Gastrocnemius medialis (tissue), 4 donors: ENCODE measurements at regions not wholly inside any gene's neighbourhood (a gene's known extent, or its start where the extent isn't known, plus 50 kb on each side); places are given as distances from the start of the nearest gene placed in this dataset.

Source experiments
- ATAC-seq, 2 donors: fragments of 150-250 bp; one replicate each; pipeline ENCODE4 v1.9.1; 2016
- DNase-seq, 2 donors: peaks; one replicate each; pipeline ENCODE4 v3.0.0-alpha.2; 2019
- H3K27ac ChIP-seq, 4 donors: fragments of 200-600 bp; sonication (generic); 1 replicate in 1 of 4; 2 replicates in 3 of 4; pipeline ENCODE4 v1.5.1; 2016 to 2018; ENCODE audit warnings: mild to moderate bottlenecking in 2 of 4, moderate library complexity in 1 of 4
- H3K27me3 ChIP-seq, 3 donors: fragments of 200-600 bp; sonication (generic) in 2 of 3; 1 replicate in 1 of 3; 2 replicates in 2 of 3; pipeline versions ENCODE4 v1.5.1 to v1.6.0; 2016 to 2019; ENCODE audit warnings: mild to moderate bottlenecking in 1 of 3, moderate library complexity in 1 of 3
- H3K36me3 ChIP-seq, 2 donors: fragments of 200-600 bp; sonication (generic) in 1 of 2; one replicate each; pipeline ENCODE4 v1.5.1; 2017 to 2018
- H3K4me1 ChIP-seq, 2 donors: fragments of 200-600 bp; sonication (generic) in 1 of 2; one replicate each; pipeline ENCODE4 v1.5.1; 2016 to 2017; ENCODE audit warnings: mild to moderate bottlenecking in 2 of 2
- H3K4me3 ChIP-seq, 4 donors: fragments of 200-600 bp; sonication (generic) in 3 of 4; 1 replicate in 1 of 4; 2 replicates in 3 of 4; pipeline ENCODE4 v1.5.1; 2016 to 2019; ENCODE audit warnings: mild to moderate bottlenecking in 2 of 4
- H3K9me3 ChIP-seq, 3 donors: fragments of 200-600 bp; sonication (generic) in 2 of 3; 1 replicate in 1 of 3; 2 replicates in 2 of 3; pipeline ENCODE4 v1.5.1; 2016 to 2019
- CTCF ChIP-seq, 5 experiments: fragments of 450-650 bp in 3 of 5; fragments of 200-600 bp in 2 of 5; sonication (generic) in 2 of 5; IDR thresholded peaks in 4 of 5; conservative IDR thresholded peaks in 1 of 5; 1 replicate in 4 of 5; 2 replicates in 1 of 5; pipeline ENCODE4 v1.5.1; 2016 to 2019; ENCODE audit warnings: antibody characterized with exemption in 5 of 5, mild to moderate bottlenecking in 3 of 5, moderate library complexity in 3 of 5
- POLR2A ChIP-seq, 2 donors: fragments of 450-650 bp; IDR thresholded peaks; one replicate each; pipeline ENCODE4 v1.6.1; 2017; ENCODE audit warnings: antibody characterized with exemption in 2 of 2, mild to moderate bottlenecking in 2 of 2, moderate library complexity in 2 of 2
- in situ Hi-C, 4 donors: fragments of 200-750 bp; cut with MboI; loops; one replicate each; pipeline versions ENCODE4 v1.15.0 to v1.8.0; 2017; ENCODE audit warnings: low sequenced_read_pairs in 4 of 4
- intact Hi-C: fragments of 100-400 bp; cut with DNase I; formaldehyde crosslinking; loops from one replicate; pipeline ENCODE4 v1.15.1; 2023; ENCODE audit warnings: low total_unique reads

DNA sequence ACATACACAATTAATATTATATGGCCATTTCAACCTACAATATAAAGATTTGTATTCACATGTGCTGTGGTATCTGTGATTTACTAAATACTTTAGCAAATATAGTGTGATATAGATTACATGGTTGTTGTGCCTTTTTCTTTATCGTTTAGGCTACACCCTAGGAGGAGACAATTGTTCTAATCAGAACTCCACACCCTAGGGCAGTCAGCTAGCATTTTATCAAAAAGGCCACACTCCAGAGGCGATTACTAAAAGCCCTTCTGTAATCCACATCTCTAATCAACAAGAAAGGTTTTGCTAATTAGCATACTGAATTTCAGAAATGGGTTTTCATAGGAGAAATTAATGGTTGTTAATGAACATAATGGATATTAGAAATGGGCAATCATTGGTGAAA, 319.5 kb upstream of the NOCT start:
- Histone ChIP-seq H3K4me1 (no peaks in the 10 kb centered on the region), H3K4me3 (no peak overlapping the region), H3K9me3 (no peaks in the 10 kb centered on the region), H3K27me3 (peaks cover 0 to 3% (median 0%) of the 10 kb centered on the region in 3 donors), H3K36me3 (no peaks in the 10 kb centered on the region), H3K27ac (no peak overlapping the region)
- TF ChIP-seq CTCF (IDR thresholded peaks at IDR 0.05 in 4 of 5, conservative IDR thresholded peaks at IDR 0.05 in 1 of 5), result no peak
- TF ChIP-seq POLR2A (IDR thresholded peaks at IDR 0.05), result no peak
- DNase-seq (no peak), ATAC-seq (no peak)
- in situ Hi-C loops, result loop anchor here in 2 of 4 donors (25.0 kb wide), 3 partner anchors 509 to 884 kb away; no protein-coding TSS in a partner anchor
- intact Hi-C loops, result no loop called here

DNA sequence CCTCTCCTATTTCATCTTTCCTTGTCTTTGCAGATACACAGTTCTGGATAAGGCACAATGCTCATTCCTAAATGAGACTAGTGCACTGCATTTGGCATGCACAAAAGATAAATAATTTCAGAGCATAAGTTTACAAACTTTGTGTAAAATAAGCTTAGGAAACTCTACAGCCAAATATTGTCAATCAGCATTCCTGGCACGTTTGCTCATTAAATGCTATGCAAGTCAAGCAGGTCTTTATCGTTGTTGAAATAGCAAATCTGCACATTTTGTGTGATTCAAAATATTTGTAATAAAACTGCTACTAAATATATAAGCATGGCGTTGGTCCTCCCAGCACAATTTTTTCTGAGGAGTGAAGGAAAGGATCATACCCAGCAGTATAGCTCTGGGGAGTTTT, 322.1 kb upstream of the NOCT start:
- Histone ChIP-seq H3K36me3 (no peaks in the 10 kb centered on the region), H3K9me3 (no peaks in the 10 kb centered on the region), H3K4me1 (no peaks in the 10 kb centered on the region), H3K27ac (no peak overlapping the region), H3K4me3 (no peak overlapping the region), H3K27me3 (peaks cover 0 to 3% (median 0%) of the 10 kb centered on the region in 3 donors)
- intact Hi-C loops, result no loop called here
- in situ Hi-C loops, result loop anchor here in 2 of 4 donors (25.0 kb wide), 3 partner anchors 506 to 881 kb away; no protein-coding TSS in a partner anchor
- no peak for TF ChIP-seq CTCF (IDR thresholded peaks at IDR 0.05 in 4 of 5, conservative IDR thresholded peaks at IDR 0.05 in 1 of 5)
- no peak for TF ChIP-seq POLR2A (IDR thresholded peaks at IDR 0.05)
- ATAC-seq (no peak), DNase-seq (no peak)

- Histone ChIP-seq H3K9me3 (no peaks in the 10 kb centered on the region), H3K27ac (no peak overlapping the region), H3K4me3 (no peak overlapping the region), H3K27me3 (peaks cover 0 to 3% (median 0%) of the 10 kb centered on the region in 3 donors), H3K36me3 (no peaks in the 10 kb centered on the region), H3K4me1 (no peaks in the 10 kb centered on the region)
- DNase-seq, result no peak
- intact Hi-C loops (no loop called here), in situ Hi-C loops (loop anchor here in 2 of 4 donors (25.0 kb wide), 3 partner anchors 505 to 880 kb away; no protein-coding TSS in a partner anchor)
- ATAC-seq, result no peak
- TF ChIP-seq POLR2A (IDR thresholded peaks at IDR 0.05), result no peak
- no peak for TF ChIP-seq CTCF (IDR thresholded peaks at IDR 0.05 in 4 of 5, conservative IDR thresholded peaks at IDR 0.05 in 1 of 5)
Observed at GRCh38 chr4:138692411-138692810, 323.2 kb upstream of the NOCT start.

DNA sequence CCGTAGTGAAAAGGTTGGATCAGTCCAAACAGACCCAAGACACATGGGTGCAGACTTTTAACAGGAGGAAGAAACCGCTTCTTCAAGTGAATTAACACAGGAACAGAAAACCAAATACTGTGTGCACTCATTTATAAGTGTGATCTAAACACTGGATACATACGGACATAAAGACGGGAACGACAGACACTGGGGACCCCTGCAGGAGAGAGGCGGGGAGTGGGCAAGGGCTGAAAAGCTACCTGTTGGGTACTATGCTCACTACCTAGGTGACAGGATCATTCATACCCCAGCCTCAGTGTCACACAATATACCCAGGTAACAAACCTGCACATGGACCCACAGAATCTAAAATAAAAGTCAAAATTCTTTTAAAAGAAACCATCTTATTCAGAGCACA, 326.0 kb upstream of the NOCT start:
- no peaks in the 10 kb centered on the region for H3K4me1 ChIP-seq
- H3K36me3 ChIP-seq, result no peaks in the 10 kb centered on the region
- no peak overlapping the region for H3K4me3 ChIP-seq
- ATAC-seq (no peak), DNase-seq (no peak)
- no peaks in the 10 kb centered on the region for H3K9me3 ChIP-seq
- no peaks in the 10 kb centered on the region for H3K27me3 ChIP-seq
- TF ChIP-seq CTCF (IDR thresholded peaks at IDR 0.05 in 4 of 5, conservative IDR thresholded peaks at IDR 0.05 in 1 of 5) (no peak), POLR2A (IDR thresholded peaks at IDR 0.05) (no peak)
- no peak overlapping the region for H3K27ac ChIP-seq
- intact Hi-C loops (no loop called here), in situ Hi-C loops (loop anchor here in 3 of 4 donors (10.0 to 25.0 kb wide), 4 partner anchors 502 to 877 kb away; no protein-coding TSS in a partner anchor)

GRCh38 chr4:138689187-138689586, 326.4 kb upstream of the NOCT start:
- Histone ChIP-seq H3K27me3 (no peaks in the 10 kb centered on the region), H3K4me1 (no peaks in the 10 kb centered on the region), H3K36me3 (no peaks in the 10 kb centered on the region), H3K9me3 (no peaks in the 10 kb centered on the region), H3K27ac (no peak overlapping the region), H3K4me3 (no peak overlapping the region)
- ATAC-seq, result no peak
- no peak for DNase-seq
- no peak for TF ChIP-seq CTCF (IDR thresholded peaks at IDR 0.05 in 4 of 5, conservative IDR thresholded peaks at IDR 0.05 in 1 of 5)
- no peak for TF ChIP-seq POLR2A (IDR thresholded peaks at IDR 0.05)
- in situ Hi-C loops, result loop anchor here in 3 of 4 donors (10.0 to 25.0 kb wide), 4 partner anchors 502 to 877 kb away; no protein-coding TSS in a partner anchor
- intact Hi-C loops, result no loop called here
